K562 (cell line): ENCODE measurements at regions not wholly inside any gene's neighbourhood (a gene's known extent, or its start where the extent isn't known, plus 50 kb on each side); places are given as distances from the start of the nearest gene placed in this dataset.
A peak's percentile ranks its signal among the peaks of the same experiment; 100 is the strongest.

ENCODE experiments used
- EP300 ChIP-seq: IDR thresholded peaks from 2 replicates; pipeline ENCODE4 v1.6.1; 2012; ENCODE audit warnings: low read length, improper control_type of control experiment
- FOXK1 ChIP-seq: sonication (generic); formaldehyde crosslinking; IDR thresholded peaks from 2 replicates; pipeline ENCODE4 v1.8.0; 2022; ENCODE audit warnings: missing genetic modification reagents, mild to moderate bottlenecking, borderline replicate concordance
- HNRNPH1 ChIP-seq: fragments of 200-400 bp; formaldehyde crosslinking; optimal IDR thresholded peaks from 2 replicates; pipeline ENCODE3; 2017; ENCODE audit warnings: low read depth, mild to moderate bottlenecking, low read length, moderate library complexity
- JUN ChIP-seq, 2 experiments: sonication (generic) in 1 of 2; formaldehyde crosslinking in 1 of 2; IDR thresholded peaks; 2 replicates each; pipeline versions ENCODE4 v1.6.1 to v1.8.0; 2012 to 2022; ENCODE audit warnings: borderline replicate concordance in 2 of 2, mild to moderate bottlenecking in 2 of 2, improper control_type of control experiment in 1 of 2, low read depth in 1 of 2, low read length in 1 of 2, missing genetic modification reagents in 1 of 2
- LCOR ChIP-seq: sonication (generic); formaldehyde crosslinking; IDR thresholded peaks from 2 replicates; pipeline ENCODE4 v1.8.0; 2022; ENCODE audit warnings: mild to moderate bottlenecking, missing genetic modification reagents
- LEF1 ChIP-seq: fragments of 450-650 bp; IDR thresholded peaks from 2 replicates; pipeline ENCODE4 v1.6.1; 2016; ENCODE audit warnings: mild to moderate bottlenecking
- MYC ChIP-seq, 2 experiments: fragments of 250-450 bp in 1 of 2; sonication (Bioruptor Pico) in 1 of 2; IDR thresholded peaks; 2 replicates each; pipeline versions ENCODE4 v1.5.1 to v1.6.1; 2012 to 2021; ENCODE audit warnings: low read depth in 2 of 2, borderline replicate concordance in 1 of 2, improper control_type of control experiment in 1 of 2, low read length in 1 of 2, mild to moderate bottlenecking in 1 of 2, moderate library complexity in 1 of 2
- NCOR1 ChIP-seq: fragments of 450-650 bp; IDR thresholded peaks from 2 replicates; pipeline ENCODE4 v1.6.1; 2016; ENCODE audit warnings: mild to moderate bottlenecking, moderate library complexity
- POLR3G ChIP-seq: IDR thresholded peaks from 2 replicates; pipeline ENCODE4 v1.6.1; 2011; ENCODE audit not compliant: insufficient read length, insufficient replicate concordance; ENCODE audit errors: extremely low read depth
- RAD51 ChIP-seq: fragments of 450-650 bp; IDR thresholded peaks from 2 replicates; pipeline ENCODE4 v1.7.1; 2016; ENCODE audit warnings: low read depth, mild to moderate bottlenecking, borderline replicate concordance
- RFX7 ChIP-seq: fragments of 250-450 bp; sonication (Bioruptor Pico); IDR thresholded peaks from 2 replicates; pipeline ENCODE4 v1.5.1; 2021; ENCODE audit warnings: mild to moderate bottlenecking
- SMARCA4 ChIP-seq: fragments of 450-650 bp; IDR thresholded peaks from 2 replicates; pipeline ENCODE4 v1.6.1; 2016
- SMARCE1 ChIP-seq: fragments of 450-650 bp; IDR thresholded peaks from 2 replicates; pipeline ENCODE4 v1.7.1; 2016; ENCODE audit warnings: mild to moderate bottlenecking
- TEAD4 ChIP-seq, 2 experiments: sonication (generic) in 1 of 2; formaldehyde crosslinking in 1 of 2; IDR thresholded peaks; 2 replicates each; pipeline versions ENCODE4 v1.6.1 to v1.8.0; 2012 to 2022; ENCODE audit warnings: borderline replicate concordance in 1 of 2, inconsistent platforms in 1 of 2, low read length in 1 of 2, mild to moderate bottlenecking in 1 of 2, missing genetic modification reagents in 1 of 2
- ZNF12 ChIP-seq: sonication (generic); formaldehyde crosslinking; IDR thresholded peaks from 2 replicates; pipeline ENCODE4 v1.4.0; 2020; ENCODE audit warnings: mild to moderate bottlenecking, missing genetic modification reagents

- TF ChIP-seq TEAD4 (IDR thresholded peaks at IDR 0.05; ENCODE audit: low read length) (peak; percentile 63; the same call in 1 of the 2 replicates), TEAD4 (CRISPR knock-in tag; IDR thresholded peaks at IDR 0.05; ENCODE audit: borderline replicate concordance) (no peak), FOXK1 (CRISPR knock-in tag) (no peak), LEF1 (no peak), RFX7 (CRISPR knock-in tag) (no peak), MYC (IDR thresholded peaks at IDR 0.05; ENCODE audit: low read depth, low read length) (no peak), MYC (CRISPR knock-in tag; IDR thresholded peaks at IDR 0.05; ENCODE audit: borderline replicate concordance, low read depth) (no peak), SMARCA4 (0 out of 2 replicates have a peak, but pooled peaks have one; percentile 44), EP300 (peak; percentile 28; the same call in 1 of the 2 replicates), RAD51 (no peak), SMARCE1 (peak; percentile 74; the same call in 1 of the 2 replicates), NCOR1 (0 out of 2 replicates have a peak, but pooled peaks have one; percentile 29), LCOR (CRISPR knock-in tag) (no peak), ZNF12 (CRISPR knock-in tag) (no peak), HNRNPH1 (no peak), JUN (IDR thresholded peaks at IDR 0.05; ENCODE audit: borderline replicate concordance, low read depth, low read length) (no peak), JUN (CRISPR knock-in tag; IDR thresholded peaks at IDR 0.05; ENCODE audit: borderline replicate concordance) (no peak), POLR3G (no peak)
- TF ChIP-seq, all 486 proteins: peak for 12
Measured at GRCh38 chr3:178370387-178370786, 165.8 kb upstream of the KCNMB2 start (continued).
